ENCODE measurements at regions not wholly inside any gene's neighbourhood (a gene's known extent, or its start where the extent isn't known, plus 50 kb on each side); places are given as distances from the start of the nearest gene placed in this dataset.
"Not testable (repeated sequence)": the region's sequence is repeated elsewhere in the genome, so short reads cannot be mapped to it uniquely, and the experiment has no call there.

GRCh38 chr12:124705545-124706138 lies 138.2 kb upstream of the NCOR2 start:
- DNase-seq = no peak

DNA sequence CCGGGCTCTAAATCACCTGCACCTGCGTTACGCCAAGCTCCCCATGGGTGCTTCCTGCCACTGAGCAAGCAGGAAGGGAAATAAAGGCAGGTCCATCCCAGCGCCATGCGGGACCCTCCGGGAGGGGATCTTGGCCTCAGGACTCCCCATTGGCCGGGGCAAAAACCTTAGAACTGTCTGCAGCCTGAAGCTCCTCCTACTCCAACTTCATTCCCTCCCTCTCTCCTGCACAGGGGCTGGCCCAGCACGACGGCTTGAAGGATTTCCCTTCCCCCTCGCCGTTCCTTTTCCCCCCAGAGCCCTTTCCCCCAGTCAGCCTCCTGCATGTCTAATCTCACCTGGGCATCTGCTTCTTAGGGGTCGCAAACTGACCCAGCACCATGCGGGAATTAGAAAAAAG lies 137.2 kb upstream of the NCOR2 start:
- DNase-seq = no peak

DNA sequence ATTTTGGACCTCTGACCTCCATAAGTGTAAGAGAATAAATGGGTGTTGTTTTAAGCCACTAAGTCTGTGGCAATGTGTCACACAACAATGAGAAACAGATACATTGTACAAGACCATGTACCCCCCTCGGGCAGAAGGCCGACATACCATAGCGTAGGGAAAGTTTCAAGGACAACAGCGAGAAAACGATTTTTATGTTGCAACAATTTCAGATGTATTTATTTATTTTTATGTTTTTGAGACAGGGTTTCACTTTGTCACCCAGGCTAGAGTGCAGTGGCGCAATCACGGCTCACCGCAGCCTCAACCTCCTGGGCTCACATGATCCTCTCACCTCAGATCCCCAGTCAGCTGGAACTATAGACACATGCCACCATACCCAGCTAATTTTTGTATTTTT lies 136.4 kb upstream of the NCOR2 start:
- no peak for DNase-seq

DNA sequence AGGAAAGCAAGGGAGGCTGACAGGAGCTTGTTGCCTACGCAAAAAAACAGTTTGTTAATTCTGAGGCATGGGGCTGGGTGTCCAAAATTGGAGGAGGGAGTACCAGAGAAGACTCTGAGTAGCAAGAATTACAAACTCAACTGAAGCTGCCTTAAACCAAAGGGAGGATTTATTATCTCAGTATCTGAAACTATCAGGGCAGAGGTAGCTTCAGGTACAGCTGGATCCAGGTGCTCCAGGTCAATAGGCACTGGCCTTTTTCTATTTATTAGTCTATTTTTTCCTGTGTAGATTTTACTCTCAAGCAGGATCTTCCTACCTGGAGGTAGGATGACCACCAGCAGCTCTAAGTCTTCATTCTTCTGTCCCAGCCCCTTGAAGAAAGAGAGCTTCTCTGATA lies 135.3 kb upstream of the NCOR2 start:
- no peak for DNase-seq

- DNase-seq = no peak
Measured at GRCh38 chr12:124700810-124701592, 133.6 kb upstream of the NCOR2 start.

DNA sequence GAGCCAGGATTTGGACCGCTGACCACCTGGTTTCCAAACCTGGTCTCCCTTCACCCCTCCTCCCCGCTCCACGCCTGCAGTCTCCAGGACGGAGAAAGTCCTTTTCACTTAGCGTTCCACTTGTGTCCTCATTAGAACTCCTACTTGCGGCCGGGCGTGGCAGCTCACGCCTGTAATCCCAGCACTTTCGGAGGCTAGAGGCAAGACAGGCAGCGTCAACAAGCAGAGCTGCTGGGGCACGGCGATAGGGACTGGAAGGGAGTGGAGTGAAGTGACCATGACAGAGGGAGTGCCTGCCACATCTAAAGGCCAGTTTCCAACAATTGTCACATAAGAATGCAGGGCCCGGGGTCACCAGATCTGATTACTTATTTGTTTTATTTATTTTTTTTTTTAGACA lies 132.5 kb upstream of the NCOR2 start:
- no peak for DNase-seq

DNA sequence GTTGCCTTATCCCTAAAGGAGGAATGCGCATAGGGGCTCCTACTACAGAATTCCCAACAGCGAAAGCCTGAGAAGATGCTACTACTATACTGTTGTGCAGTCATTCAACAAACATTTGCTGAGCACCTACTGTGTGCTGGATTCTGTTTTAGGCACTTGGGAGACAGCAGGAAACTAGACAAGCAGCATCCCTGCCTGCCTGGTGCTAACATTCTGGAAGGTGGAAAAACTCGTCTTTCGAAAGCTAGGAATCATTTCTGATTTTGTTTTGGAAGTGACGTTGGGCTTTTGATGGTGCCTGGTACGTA lies 131.5 kb upstream of the NCOR2 start:
- DNase-seq = no peak

DNA sequence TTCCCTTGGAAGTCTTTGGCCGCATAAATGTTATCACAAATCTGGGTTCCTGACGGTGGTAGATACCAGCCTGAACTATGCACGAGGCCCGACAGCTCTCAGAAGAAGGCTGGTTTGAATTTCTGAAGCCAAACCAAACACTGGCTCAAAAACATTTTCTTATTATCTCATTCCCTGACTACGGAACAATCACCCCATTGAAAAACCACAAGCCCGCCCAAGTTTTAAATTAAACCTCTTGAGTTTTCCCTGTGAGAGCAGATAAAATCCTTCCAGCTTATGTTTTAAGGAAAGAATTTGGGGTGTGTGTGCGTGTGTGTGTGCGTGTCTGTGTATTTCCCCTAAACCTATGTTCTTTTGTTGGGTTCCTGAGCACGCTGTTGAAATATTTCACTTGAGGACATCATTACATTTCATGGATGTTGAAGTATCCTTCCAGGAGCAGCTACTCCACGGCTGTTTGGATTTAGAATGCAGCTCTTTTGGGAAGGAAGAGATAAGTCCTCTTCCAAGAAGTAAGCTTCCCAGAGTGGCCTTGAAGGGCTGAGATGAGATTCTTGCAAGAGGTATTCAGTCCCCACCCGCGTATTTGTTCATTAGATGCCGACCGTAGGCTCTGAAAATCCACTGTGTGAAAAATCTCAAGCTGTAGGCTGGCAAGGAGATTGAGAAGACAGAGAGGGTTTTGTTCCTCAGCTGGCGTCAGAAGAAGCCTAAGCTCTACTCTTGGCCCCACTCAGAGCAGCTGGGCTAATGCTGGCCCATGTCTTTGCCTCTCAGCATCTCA lies 131.0 kb upstream of the NCOR2 start:
- no peak for DNase-seq

- DNase-seq = not testable (repeated sequence)
Measured at GRCh38 chr12:124697722-124698121, 130.3 kb upstream of the NCOR2 start.

DNA sequence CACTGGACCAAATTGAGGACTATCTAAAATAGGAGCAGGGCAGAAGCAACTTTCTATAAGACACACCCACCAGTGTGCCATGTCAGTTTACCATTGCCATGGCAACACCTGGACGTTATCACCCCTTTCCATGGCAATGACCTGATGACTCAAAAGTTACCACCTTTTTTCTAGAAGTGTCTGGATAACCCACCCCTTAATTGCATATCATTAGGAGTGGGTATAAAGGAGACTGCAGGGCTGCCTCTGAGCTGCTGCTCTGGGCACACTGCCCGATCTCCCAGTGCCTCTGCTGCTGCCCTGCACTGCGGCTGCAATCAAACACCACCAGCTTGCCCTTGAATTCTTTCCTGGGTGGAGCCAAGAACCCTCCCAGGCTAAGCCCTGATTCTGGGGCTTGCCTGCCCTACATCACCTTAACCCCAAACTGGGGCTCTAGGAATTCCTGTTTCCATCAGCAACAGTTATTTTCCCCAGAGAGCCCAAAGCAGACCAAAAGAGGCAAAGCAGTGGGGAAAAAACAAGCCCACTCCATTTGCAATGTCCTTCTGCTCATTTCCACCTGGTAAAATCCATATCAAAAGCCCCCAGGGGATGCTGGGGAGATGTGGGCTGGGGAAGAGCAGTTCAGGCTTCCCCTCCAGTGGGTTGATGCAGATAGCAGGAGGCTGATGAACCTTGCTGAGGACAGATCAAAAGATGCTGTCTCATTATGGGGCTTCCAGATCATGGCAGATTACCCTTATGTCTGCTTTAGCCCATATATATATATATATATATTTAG lies 129.5 kb upstream of the NCOR2 start:
- DNase-seq = no peak

DNA sequence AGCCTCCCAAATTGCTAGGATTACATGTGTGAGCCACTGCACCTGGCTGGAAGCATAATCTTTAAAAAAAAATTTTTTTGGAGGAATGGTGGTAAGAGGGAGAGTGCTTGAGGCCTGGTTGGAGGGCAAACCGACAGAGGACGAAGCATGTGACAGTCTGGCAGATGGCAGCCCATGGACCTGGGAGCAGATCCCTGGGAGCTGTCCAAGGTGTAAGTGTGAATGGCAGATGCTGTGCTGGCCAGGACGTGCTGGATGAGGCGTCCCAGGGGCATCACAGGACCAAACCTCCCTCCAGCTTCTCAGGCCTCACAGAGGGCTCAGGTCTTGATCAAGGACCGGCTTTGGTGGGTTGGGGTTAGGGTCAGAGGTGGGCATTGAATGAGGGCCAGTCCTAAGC lies 128.4 kb upstream of the NCOR2 start:
- no peak for DNase-seq

DNA sequence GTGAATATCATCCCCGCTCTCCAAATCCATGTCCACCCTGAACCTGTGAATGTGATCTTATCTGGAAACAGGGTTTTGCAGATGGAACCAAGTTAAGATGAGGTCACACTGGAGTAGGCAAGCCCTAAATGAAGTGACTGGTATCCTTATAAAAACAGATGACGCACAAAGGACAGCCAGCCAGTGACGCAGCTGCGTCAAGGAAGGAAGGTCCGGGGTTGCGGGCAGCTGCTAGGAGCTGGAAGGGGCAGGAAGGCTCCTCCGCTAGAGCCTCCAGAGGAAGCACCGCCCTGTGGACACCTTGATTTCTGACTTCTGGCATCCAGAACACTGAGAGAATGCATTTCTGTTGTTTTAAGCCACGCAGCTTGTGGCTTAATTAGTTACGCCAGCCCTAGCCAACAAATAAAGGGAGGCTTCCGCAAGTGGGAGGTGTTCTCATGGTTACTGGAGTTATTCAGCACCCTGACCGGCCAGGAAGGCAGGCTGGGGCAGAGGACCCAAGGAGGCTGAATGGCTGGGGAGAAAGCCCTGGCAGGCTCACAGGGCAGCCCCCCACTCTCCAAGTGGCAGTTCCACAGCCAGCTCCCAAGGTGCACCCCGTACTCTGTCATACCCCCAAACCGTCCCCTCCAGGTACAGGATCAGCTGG lies 127.6 kb upstream of the NCOR2 start:
- no peak for DNase-seq

DNA sequence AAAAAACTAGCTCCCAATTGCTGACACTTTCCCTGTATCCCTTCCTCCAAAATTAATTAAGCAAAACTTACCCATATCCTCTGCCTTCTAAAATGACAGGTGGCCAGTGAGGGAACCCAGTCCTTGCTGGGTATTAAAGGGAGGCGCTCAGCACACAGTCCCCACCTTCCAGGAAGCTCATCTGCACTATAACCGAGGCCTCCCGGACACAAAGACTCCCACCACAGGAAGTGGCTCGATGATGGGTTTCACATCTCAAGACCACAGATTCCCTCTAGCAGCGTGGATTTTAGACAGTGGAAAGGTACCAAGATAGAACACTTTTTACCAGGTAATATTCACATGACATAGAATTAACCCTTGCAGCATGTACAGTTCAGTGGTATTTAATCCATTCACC lies 126.8 kb upstream of the NCOR2 start:
- no peak for DNase-seq

GRCh38 chr12:124693111-124693723 lies 125.8 kb upstream of the NCOR2 start:
- no peak for DNase-seq

GRCh38 chr12:124692443-124692842 lies 125.0 kb upstream of the NCOR2 start:
- no peak for DNase-seq

GRCh38 chr12:124691429-124691828 lies 124.0 kb upstream of the NCOR2 start:
- DNase-seq = no peak

- no peak for DNase-seq
Measured at GRCh38 chr12:124689631-124690030, 122.2 kb upstream of the NCOR2 start.

GRCh38 chr12:124688356-124688992 lies 121.1 kb upstream of the NCOR2 start:
- no peak for DNase-seq

DNA sequence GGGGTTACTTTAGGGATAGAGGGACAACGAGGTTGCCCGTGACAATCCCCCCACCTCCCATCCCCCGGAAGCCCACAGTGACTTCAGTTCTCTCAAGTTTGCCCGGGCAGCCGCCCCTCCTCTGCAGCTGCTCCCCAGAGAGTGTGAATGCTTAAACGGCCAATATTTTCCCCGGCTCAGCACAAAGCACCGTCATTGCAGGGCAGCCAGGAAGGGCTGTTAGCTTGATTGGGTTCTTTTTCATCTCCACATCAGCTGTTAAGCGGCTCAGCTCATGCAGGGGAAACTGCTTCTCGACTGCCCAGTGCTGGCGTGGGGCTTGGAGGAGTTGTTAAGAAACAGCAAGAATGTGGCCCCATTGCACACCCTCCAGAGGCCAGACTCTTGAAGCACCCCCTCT lies 120.5 kb upstream of the NCOR2 start:
- no peak for DNase-seq

GRCh38 chr12:124687174-124687902 lies 119.9 kb upstream of the NCOR2 start:
- DNase-seq = no peak

Data from activated CD4-positive, alpha-beta T cell treated with anti-CD3 and anti-CD28 coated beads, Interleukin-2, amount 50 U/mL, for 4 hours (primary cell).